Sigmoid colon (tissue), 6 donors: ENCODE measurements at regions not wholly inside any gene's neighbourhood (a gene's known extent, or its start where the extent isn't known, plus 50 kb on each side); places are given as distances from the start of the nearest gene placed in this dataset.

Experiments used
- DNase-seq: peaks from one replicate; pipeline ENCODE4 v3.0.0-alpha.2; 2019
- H3K27ac ChIP-seq, 4 donors: fragments of 200-600 bp; sonication (generic); one replicate each; pipeline ENCODE4 v1.5.1; 2016 to 2019; ENCODE audit warnings: mild to moderate bottlenecking in 1 of 4
- H3K27me3 ChIP-seq, 3 donors: fragments of 200-600 bp; sonication (generic); one replicate each; pipeline ENCODE4 v1.5.1; 2019; ENCODE audit warnings: mild to moderate bottlenecking in 1 of 3
- H3K36me3 ChIP-seq, 4 donors: fragments of 200-600 bp; sonication (generic); one replicate each; pipeline ENCODE4 v1.5.1; 2016 to 2019
- H3K4me1 ChIP-seq, 4 donors: fragments of 200-600 bp; sonication (generic); one replicate each; pipeline ENCODE4 v1.5.1; 2017 to 2019
- H3K4me3 ChIP-seq, 4 donors: fragments of 200-600 bp; sonication (generic); one replicate each; pipeline ENCODE4 v1.5.1; 2017 to 2019; ENCODE audit warnings: mild to moderate bottlenecking in 2 of 4, moderate library complexity in 1 of 4
- H3K9me3 ChIP-seq, 4 donors: fragments of 200-600 bp in 3 of 4; sonication (generic) in 3 of 4; one replicate each; pipeline versions ENCODE4 v1.5.1 to v1.6.1; 2013 to 2019
- CTCF ChIP-seq, 4 experiments: fragments of 450-650 bp in 3 of 4; fragments of 200-600 bp in 1 of 4; IDR thresholded peaks; one replicate each; pipeline ENCODE4 v1.5.1; 2016 to 2019; ENCODE audit warnings: antibody characterized with exemption in 4 of 4, mild to moderate bottlenecking in 3 of 4, moderate library complexity in 2 of 4
- EP300 ChIP-seq, 4 donors: sonication (generic); formaldehyde crosslinking; IDR thresholded peaks; one replicate each; pipeline ENCODE4 v1.6.1; 2017; ENCODE audit warnings: antibody characterized with exemption in 4 of 4
- POLR2A ChIP-seq, 2 donors: fragments of 450-650 bp; IDR thresholded peaks; one replicate each; pipeline ENCODE4 v1.6.1; 2016; ENCODE audit warnings: antibody characterized with exemption in 2 of 2, mild to moderate bottlenecking in 2 of 2, moderate library complexity in 2 of 2
- POLR2AphosphoS5 ChIP-seq, 4 donors: sonication (generic); formaldehyde crosslinking; IDR thresholded peaks; one replicate each; pipeline ENCODE4 v1.6.1; 2017; ENCODE audit warnings: antibody characterized with exemption in 4 of 4
- WGBS, 2 donors: extraction: QIAGEN DNeasy Blood & Tissue Kit; methylation state at CpG; one replicate each; pipeline ENCODE4 v1.1.7; 2013; 5-methylcytosine and 5-hydroxymethylcytosine counted together
- intact Hi-C: fragments of 100-400 bp; cut with DNase I; formaldehyde crosslinking; loops from one replicate; pipeline ENCODE4 v1.15.1; 2023
- donor health status: healthy with polysubstance abuse.
- donor health status: healthy.

- Histone ChIP-seq H3K4me3 (no peak overlapping the region), H3K9me3 (no peaks in the 10 kb centered on the region), H3K27me3 (no peaks in the 10 kb centered on the region), H3K27ac (no peak overlapping the region), H3K36me3 (no peaks in the 10 kb centered on the region), H3K4me1 (peaks cover 0 to 9% (median 7%) of the 10 kb centered on the region in 4 donors)
- intact Hi-C loops = no loop called here
- no peak for DNase-seq
- 85 to 86% methylated on average over 4 of the region's 4 CpGs for WGBS, 2 donors
- TF ChIP-seq EP300 (IDR thresholded peaks at IDR 0.05) (no peak), POLR2A (IDR thresholded peaks at IDR 0.05) (no peak), POLR2AphosphoS5 (IDR thresholded peaks at IDR 0.05) (no peak), CTCF (IDR thresholded peaks at IDR 0.05) (no peak)
These were observed 115.6 kb upstream of the TNS3 start for GRCh38 chr7:47697543-47697942.

GRCh38 chr7:47696152-47696710 lies 114.3 kb upstream of the TNS3 start:
- H3K27ac ChIP-seq = no peak overlapping the region
- no peak overlapping the region for H3K4me3 ChIP-seq
- H3K36me3 ChIP-seq = no peaks in the 10 kb centered on the region
- no peaks in the 10 kb centered on the region for H3K9me3 ChIP-seq
- DNase-seq = no peak
- intact Hi-C loops = no loop called here
- H3K27me3 ChIP-seq = no peaks in the 10 kb centered on the region
- peaks cover 0 to 19% (median 12%) of the 10 kb centered on the region in 4 donors for H3K4me1 ChIP-seq
- WGBS, 2 donors = 94 to 95% methylated on average over 7 of the region's 7 CpGs
- TF ChIP-seq EP300 (IDR thresholded peaks at IDR 0.05) (no peak), POLR2A (IDR thresholded peaks at IDR 0.05) (no peak), POLR2AphosphoS5 (IDR thresholded peaks at IDR 0.05) (no peak), CTCF (IDR thresholded peaks at IDR 0.05) (no peak)

- 91 to 95% methylated on average over 4 of the region's 4 CpGs for WGBS, 2 donors
- intact Hi-C loops = no loop called here
- Histone ChIP-seq H3K4me3 (no peak overlapping the region), H3K9me3 (no peaks in the 10 kb centered on the region), H3K27ac (peak overlapping the region in 1 of 4 donors; percentile 66), H3K4me1 (peaks cover 0 to 24% (median 14%) of the 10 kb centered on the region in 4 donors), H3K36me3 (no peaks in the 10 kb centered on the region), H3K27me3 (no peaks in the 10 kb centered on the region)
- TF ChIP-seq CTCF (IDR thresholded peaks at IDR 0.05) = no peak
- no peak for TF ChIP-seq POLR2AphosphoS5 (IDR thresholded peaks at IDR 0.05)
- TF ChIP-seq POLR2A (IDR thresholded peaks at IDR 0.05) = no peak
- TF ChIP-seq EP300 (IDR thresholded peaks at IDR 0.05) = no peak
- no peak for DNase-seq
These were observed 111.3 kb upstream of the TNS3 start for GRCh38 chr7:47693216-47693615.

- DNase-seq = no peak
- Histone ChIP-seq H3K36me3 (no peaks in the 10 kb centered on the region), H3K4me1 (peaks cover 0 to 24% (median 14%) of the 10 kb centered on the region in 4 donors), H3K4me3 (no peak overlapping the region), H3K27ac (peak overlapping the region; percentile 28 to 66 (median 50)), H3K9me3 (no peaks in the 10 kb centered on the region), H3K27me3 (no peaks in the 10 kb centered on the region)
- TF ChIP-seq CTCF (IDR thresholded peaks at IDR 0.05) (no peak), POLR2AphosphoS5 (IDR thresholded peaks at IDR 0.05) (peak; percentile 13 to 55 (median 33))
- intact Hi-C loops = no loop called here
These were observed 110.1 kb upstream of the TNS3 start for GRCh38 chr7:47691988-47692387.
